ENCODE measurements at regions not wholly inside any gene's neighbourhood (a gene's known extent, or its start where the extent isn't known, plus 50 kb on each side); places are given as distances from the start of the nearest gene placed in this dataset.

- POLR2A ChIA-PET: no interaction called here
- Mint-ChIP-seq H3K9me3 (peaks cover 5% of the 10 kb centered on the region), H3K36me3 (ENCODE audit: low read depth) (no peaks in the 10 kb centered on the region), H3K4me1 (ENCODE audit: low read depth) (no peaks in the 10 kb centered on the region), H3K27me3 (no peaks in the 10 kb centered on the region), H3K27ac (no peak overlapping the region), H3K4me3 (no peak overlapping the region)
- DNase-seq (no peak), ATAC-seq (no peak)
- CTCF ChIA-PET: no interaction called here
- no peak for TF ChIP-seq CTCF (IDR thresholded peaks at IDR 0.05)
- intact Hi-C loops (cut with micrococcal nuclease): no loop called here
Observed at GRCh38 chr6:115854866-115855665, 205.6 kb downstream of the FRK start.

- ATAC-seq (no peak), DNase-seq (no peak)
- intact Hi-C loops (cut with micrococcal nuclease): no loop called here
- Mint-ChIP-seq H3K4me1 (ENCODE audit: low read depth) (no peaks in the 10 kb centered on the region), H3K36me3 (ENCODE audit: low read depth) (no peaks in the 10 kb centered on the region), H3K27ac (no peak overlapping the region), H3K4me3 (no peak overlapping the region), H3K27me3 (no peaks in the 10 kb centered on the region), H3K9me3 (no peaks in the 10 kb centered on the region)
- POLR2A ChIA-PET: interaction anchor here (0.7 kb wide), 1 partner anchor 19 kb away, joined by 3 read pairs; no protein-coding TSS in a partner anchor
- no peak for TF ChIP-seq CTCF (IDR thresholded peaks at IDR 0.05)
- CTCF ChIA-PET: no interaction called here
Observed at GRCh38 chr6:115847671-115848070, 213.0 kb downstream of the FRK start.

- no peak for ATAC-seq
- TF ChIP-seq CTCF (IDR thresholded peaks at IDR 0.05): no peak
- Mint-ChIP-seq H3K9me3 (no peaks in the 10 kb centered on the region), H3K27me3 (no peaks in the 10 kb centered on the region), H3K4me3 (no peak overlapping the region), H3K4me1 (ENCODE audit: low read depth) (no peaks in the 10 kb centered on the region), H3K36me3 (ENCODE audit: low read depth) (no peaks in the 10 kb centered on the region), H3K27ac (no peak overlapping the region)
- ChIA-PET POLR2A (no interaction called here), CTCF (no interaction called here)
- intact Hi-C loops (cut with micrococcal nuclease): no loop called here
- no peak for DNase-seq
Observed at GRCh38 chr6:115843945-115844344, 216.7 kb downstream of the FRK start.

GRCh38 chr6:115842338-115842737 lies 218.4 kb downstream of the FRK start:
- no peaks in the 10 kb centered on the region for H3K9me3 Mint-ChIP-seq

More at GRCh38 chr6:115842338-115842737, 218.4 kb downstream of the FRK start:
- H3K4me1 Mint-ChIP-seq (ENCODE audit: low read depth): no peaks in the 10 kb centered on the region
- intact Hi-C loops (cut with micrococcal nuclease): no loop called here
- H3K27me3 Mint-ChIP-seq: no peaks in the 10 kb centered on the region
- DNase-seq (no peak), ATAC-seq (no peak)
- H3K36me3 Mint-ChIP-seq (ENCODE audit: low read depth): no peaks in the 10 kb centered on the region
- ChIA-PET POLR2A (no interaction called here), CTCF (interaction anchor here (0.7 kb wide), 1 partner anchor 212 kb away, joined by 3 read pairs; no protein-coding TSS in a partner anchor)
- no peak for TF ChIP-seq CTCF (IDR thresholded peaks at IDR 0.05)
- H3K4me3 Mint-ChIP-seq: no peak overlapping the region
- H3K27ac Mint-ChIP-seq: no peak overlapping the region
